ENCODE measurements at regions not wholly inside any gene's neighbourhood (a gene's known extent, or its start where the extent isn't known, plus 50 kb on each side); places are given as distances from the start of the nearest gene placed in this dataset.

DNA sequence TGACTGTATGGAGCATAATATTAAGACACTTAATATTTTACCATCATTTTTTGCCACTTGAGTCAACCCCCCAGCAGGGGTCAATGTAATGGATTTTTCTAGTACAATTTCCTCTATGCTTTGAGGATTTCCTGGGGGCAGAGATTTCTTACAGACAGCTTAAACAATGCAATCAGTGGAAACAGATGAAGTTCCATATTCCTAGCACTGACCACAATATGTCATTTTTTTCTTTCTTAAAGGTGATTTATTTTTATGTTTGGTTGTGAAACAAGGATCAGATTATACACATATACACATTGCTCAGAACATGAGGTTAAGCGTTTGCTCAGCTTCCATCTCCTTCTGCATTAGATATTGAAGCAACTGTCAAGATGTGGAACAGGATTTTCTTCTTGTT lies 82.0 kb upstream of the ID4 start:
- FAIRE-seq (no peak), DNase-seq (ENCODE audit: low read depth in 1 of 2, low spot score in 2 of 2) (no peak)
- H3K9me3 ChIP-seq (ENCODE audit: insufficient read depth in 2 of 2, low read depth in 1 of 2, low read length in 1 of 2): no peaks in the 10 kb centered on the region
- H3K4me1 ChIP-seq (replicated peaks in 1 of 4; ENCODE audit: control insufficient read depth in 3 of 4, insufficient read depth in 4 of 4, low read length in 3 of 4): no peaks in the 10 kb centered on the region
- 47% methylated on average over 1 of the region's 1 CpG; no CpG with 5 or more reads in 1 of the 2 experiments for WGBS, 2 experiments (ENCODE audit: extremely low coverage in 1 of 2, insufficient coverage in 1 of 2, insufficient read length in 1 of 2, insufficient replicate concordance in 2 of 2, low coverage in 1 of 2, low lambda C conversion rate in 2 of 2, missing lambda C conversion rate in 1 of 2)
- no peak overlapping the region for H4K91ac ChIP-seq (replicated peaks; ENCODE audit: insufficient read length, low read length)
- no peak overlapping the region for H4K5ac ChIP-seq (ENCODE audit: insufficient read length, low read depth, low read length)
- no peaks in the 10 kb centered on the region for H3K36me3 ChIP-seq (ENCODE audit: control insufficient read depth in 2 of 4, insufficient read depth in 4 of 4, low read length in 3 of 4)
- no peak overlapping the region for H3K14ac ChIP-seq (ENCODE audit: insufficient read length)
- H3K4ac ChIP-seq (replicated peaks; ENCODE audit: insufficient read length, low read depth, low read length): no peak overlapping the region
- H3K27me3 ChIP-seq (replicated peaks in 1 of 4; ENCODE audit: control insufficient read depth in 3 of 4, extremely low read depth in 1 of 4, insufficient read depth in 3 of 4, low read length in 3 of 4): no peaks in the 10 kb centered on the region
- ChIA-PET POLR2A (ENCODE audit: partially characterized antibody) (no interaction called here), CTCF (ENCODE audit: partially characterized antibody) (no interaction called here)
- no peaks in the 10 kb centered on the region for H4K20me1 ChIP-seq (replicated peaks in 1 of 2; ENCODE audit: control insufficient read depth in 1 of 2, insufficient read depth in 2 of 2, low read length in 2 of 2)
- H2AFZ ChIP-seq (ENCODE audit: low read length): no peak overlapping the region
- no peak overlapping the region for H3K27ac ChIP-seq (ENCODE audit: low read depth, low read length)
- no peak overlapping the region for H3K56ac ChIP-seq (replicated peaks; ENCODE audit: insufficient read length, low read depth, low read length)
- H4K8ac ChIP-seq (ENCODE audit: extremely low read depth, insufficient read depth, low read length): no peak overlapping the region
- H3K23ac ChIP-seq (ENCODE audit: insufficient read length): no peak overlapping the region
- H2BK15ac ChIP-seq (ENCODE audit: low read length): no peak overlapping the region
- H2AK5ac ChIP-seq (ENCODE audit: low read depth, low read length): no peak overlapping the region
- no peak overlapping the region for H2BK5ac ChIP-seq (ENCODE audit: low read depth, low read length)
- H3K23me2 ChIP-seq (ENCODE audit: low read depth, low read length): no peaks in the 10 kb centered on the region; the same call in 1 of the 2 replicates
- no peak overlapping the region for H3K18ac ChIP-seq (ENCODE audit: extremely low read depth, low read length)
- no peak overlapping the region for H2BK120ac ChIP-seq (replicated peaks; ENCODE audit: low read depth, low read length)
- H3K79me2 ChIP-seq (ENCODE audit: control insufficient read depth in 1 of 2, insufficient read depth in 2 of 2, low read length in 2 of 2): no peaks in the 10 kb centered on the region
- no peak overlapping the region for H2BK20ac ChIP-seq (ENCODE audit: low read length)
- H3K79me1 ChIP-seq (ENCODE audit: low read depth, low read length): no peaks in the 10 kb centered on the region
- H3K4me2 ChIP-seq (ENCODE audit: insufficient read depth in 1 of 2, low read depth in 2 of 2, low read length in 2 of 2): no peak overlapping the region
- no peak overlapping the region for H3K9ac ChIP-seq (replicated peaks in 1 of 4; ENCODE audit: extremely low read depth in 1 of 4, low read depth in 3 of 4, low read length in 3 of 4)
- H2BK12ac ChIP-seq (ENCODE audit: low read depth, low read length): no peak overlapping the region
- no peak overlapping the region for H3K4me3 ChIP-seq (ENCODE audit: extremely low read depth in 1 of 4, insufficient read depth in 2 of 4, low read depth in 3 of 4, low read length in 4 of 4)
- TF ChIP-seq CBX5 (IDR thresholded peaks at IDR 0.05; ENCODE audit: low read depth, low read length) (no peak), CEBPB (IDR thresholded peaks at IDR 0.05; ENCODE audit: low read depth, low read length) (no peak), SIRT6 (IDR thresholded peaks at IDR 0.05; ENCODE audit: low read length) (no peak), TAF1 (IDR thresholded peaks at IDR 0.05; ENCODE audit: low read depth, low read length) (no peak), EGR1 (IDR thresholded peaks at IDR 0.05; ENCODE audit: borderline replicate concordance, low read depth, low read length) (no peak), SAP30 (IDR thresholded peaks at IDR 0.05; ENCODE audit: insufficient read depth, insufficient replicate concordance, low read length) (no peak), POLR2AphosphoS5 (IDR thresholded peaks at IDR 0.05; ENCODE audit: low read depth, low read length) (no peak), TBP (IDR thresholded peaks at IDR 0.05; ENCODE audit: low read depth, low read length) (no peak), RFX5 (IDR thresholded peaks at IDR 0.05; ENCODE audit: borderline replicate concordance, low read depth, low read length) (no peak)
- TF ChIP-seq, protein P1, sequence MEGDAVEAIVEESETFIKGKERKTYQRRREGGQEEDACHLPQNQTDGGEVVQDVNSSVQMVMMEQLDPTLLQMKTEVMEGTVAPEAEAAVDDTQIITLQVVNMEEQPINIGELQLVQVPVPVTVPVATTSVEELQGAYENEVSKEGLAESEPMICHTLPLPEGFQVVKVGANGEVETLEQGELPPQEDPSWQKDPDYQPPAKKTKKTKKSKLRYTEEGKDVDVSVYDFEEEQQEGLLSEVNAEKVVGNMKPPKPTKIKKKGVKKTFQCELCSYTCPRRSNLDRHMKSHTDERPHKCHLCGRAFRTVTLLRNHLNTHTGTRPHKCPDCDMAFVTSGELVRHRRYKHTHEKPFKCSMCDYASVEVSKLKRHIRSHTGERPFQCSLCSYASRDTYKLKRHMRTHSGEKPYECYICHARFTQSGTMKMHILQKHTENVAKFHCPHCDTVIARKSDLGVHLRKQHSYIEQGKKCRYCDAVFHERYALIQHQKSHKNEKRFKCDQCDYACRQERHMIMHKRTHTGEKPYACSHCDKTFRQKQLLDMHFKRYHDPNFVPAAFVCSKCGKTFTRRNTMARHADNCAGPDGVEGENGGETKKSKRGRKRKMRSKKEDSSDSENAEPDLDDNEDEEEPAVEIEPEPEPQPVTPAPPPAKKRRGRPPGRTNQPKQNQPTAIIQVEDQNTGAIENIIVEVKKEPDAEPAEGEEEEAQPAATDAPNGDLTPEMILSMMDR (IDR thresholded peaks at IDR 0.05; ENCODE audit: control extremely low read depth in 1 of 3, insufficient read depth in 1 of 3, low read depth in 1 of 3, low read length in 3 of 3): no peak
- TF ChIP-seq, protein P2, sequence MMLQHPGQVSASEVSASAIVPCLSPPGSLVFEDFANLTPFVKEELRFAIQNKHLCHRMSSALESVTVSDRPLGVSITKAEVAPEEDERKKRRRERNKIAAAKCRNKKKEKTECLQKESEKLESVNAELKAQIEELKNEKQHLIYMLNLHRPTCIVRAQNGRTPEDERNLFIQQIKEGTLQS (IDR thresholded peaks at IDR 0.05; ENCODE audit: insufficient read depth, low read depth, low read length): no peak
- TF ChIP-seq, protein P3, sequence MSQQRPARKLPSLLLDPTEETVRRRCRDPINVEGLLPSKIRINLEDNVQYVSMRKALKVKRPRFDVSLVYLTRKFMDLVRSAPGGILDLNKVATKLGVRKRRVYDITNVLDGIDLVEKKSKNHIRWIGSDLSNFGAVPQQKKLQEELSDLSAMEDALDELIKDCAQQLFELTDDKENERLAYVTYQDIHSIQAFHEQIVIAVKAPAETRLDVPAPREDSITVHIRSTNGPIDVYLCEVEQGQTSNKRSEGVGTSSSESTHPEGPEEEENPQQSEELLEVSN (IDR thresholded peaks at IDR 0.05): no peak

Measured in H1 (cell line).